ENCODE measurements at regions not wholly inside any gene's neighbourhood (a gene's known extent, or its start where the extent isn't known, plus 50 kb on each side); places are given as distances from the start of the nearest gene placed in this dataset.

DNA sequence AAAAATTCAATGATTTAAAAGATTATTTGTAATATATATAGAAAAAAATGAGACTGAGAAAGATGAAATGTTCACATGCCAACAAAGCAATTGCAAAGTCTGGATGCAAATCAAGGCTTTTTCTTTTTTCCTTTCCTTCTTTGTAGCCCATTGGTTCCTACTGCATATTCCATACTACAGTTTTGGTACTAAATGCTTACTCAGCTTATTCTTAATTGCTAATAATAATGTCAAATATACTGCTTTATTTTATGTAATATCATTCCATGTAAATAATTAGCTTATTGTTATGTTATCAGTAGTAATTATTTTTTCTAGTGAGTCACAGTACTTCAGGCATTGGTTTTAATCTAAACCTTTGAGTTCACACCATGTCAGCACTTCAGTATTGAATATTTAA is 407.4 kb upstream of the LRRTM1 start:
- TF ChIP-seq, protein P1, sequence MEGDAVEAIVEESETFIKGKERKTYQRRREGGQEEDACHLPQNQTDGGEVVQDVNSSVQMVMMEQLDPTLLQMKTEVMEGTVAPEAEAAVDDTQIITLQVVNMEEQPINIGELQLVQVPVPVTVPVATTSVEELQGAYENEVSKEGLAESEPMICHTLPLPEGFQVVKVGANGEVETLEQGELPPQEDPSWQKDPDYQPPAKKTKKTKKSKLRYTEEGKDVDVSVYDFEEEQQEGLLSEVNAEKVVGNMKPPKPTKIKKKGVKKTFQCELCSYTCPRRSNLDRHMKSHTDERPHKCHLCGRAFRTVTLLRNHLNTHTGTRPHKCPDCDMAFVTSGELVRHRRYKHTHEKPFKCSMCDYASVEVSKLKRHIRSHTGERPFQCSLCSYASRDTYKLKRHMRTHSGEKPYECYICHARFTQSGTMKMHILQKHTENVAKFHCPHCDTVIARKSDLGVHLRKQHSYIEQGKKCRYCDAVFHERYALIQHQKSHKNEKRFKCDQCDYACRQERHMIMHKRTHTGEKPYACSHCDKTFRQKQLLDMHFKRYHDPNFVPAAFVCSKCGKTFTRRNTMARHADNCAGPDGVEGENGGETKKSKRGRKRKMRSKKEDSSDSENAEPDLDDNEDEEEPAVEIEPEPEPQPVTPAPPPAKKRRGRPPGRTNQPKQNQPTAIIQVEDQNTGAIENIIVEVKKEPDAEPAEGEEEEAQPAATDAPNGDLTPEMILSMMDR (IDR thresholded peaks at IDR 0.05; ENCODE audit: insufficient read depth, low read length, poor library complexity, severe bottlenecking): no peak
- TF ChIP-seq EZH2phosphoT487 (conservative IDR thresholded peaks at IDR 0.05; ENCODE audit: low read length): no peak

Data from SU-DHL-6 (cell line).